GM18505 (cell line): ENCODE measurements at regions not wholly inside any gene's neighbourhood (a gene's known extent, or its start where the extent isn't known, plus 50 kb on each side); places are given as distances from the start of the nearest gene placed in this dataset.

Experiments used
- ATAC-seq: cut with Tn5 transposase; IDR thresholded peaks from one replicate; pipeline ENCODE4 v1.9.1; 2021; ENCODE audit not compliant: unreplicated experiment
- POLR2A ChIP-seq: IDR thresholded peaks from 4 replicates; pipeline ENCODE4 v1.6.1; 2011; ENCODE audit warnings: borderline replicate concordance; ENCODE audit not compliant: insufficient read depth, insufficient read length; ENCODE audit errors: extremely low read depth

- no peak for TF ChIP-seq POLR2A
- ATAC-seq: no peak
Measured at GRCh38 chr17:79325709-79326430, 251.2 kb downstream of the ENGASE start.

- no peak for ATAC-seq
- no peak for TF ChIP-seq POLR2A
Measured at GRCh38 chr17:79324194-79324593, 249.6 kb downstream of the ENGASE start.

- ATAC-seq: no peak
- TF ChIP-seq POLR2A: no peak
Measured at GRCh38 chr17:79323566-79323965, 248.9 kb downstream of the ENGASE start.

- no peak for TF ChIP-seq POLR2A
- ATAC-seq: no peak
Measured at GRCh38 chr17:79322211-79323123, 247.8 kb downstream of the ENGASE start.

GRCh38 chr17:79320331-79320730 lies 245.7 kb downstream of the ENGASE start:
- TF ChIP-seq POLR2A: no peak
- ATAC-seq: no peak

GRCh38 chr17:79317916-79318315 lies 243.3 kb downstream of the ENGASE start:
- no peak for ATAC-seq
- no peak for TF ChIP-seq POLR2A

- no peak for ATAC-seq
- no peak for TF ChIP-seq POLR2A
Measured at GRCh38 chr17:79316805-79317204, 242.2 kb downstream of the ENGASE start.

GRCh38 chr17:79315358-79316105 lies 240.9 kb downstream of the ENGASE start:
- ATAC-seq: no peak
- no peak for TF ChIP-seq POLR2A

- TF ChIP-seq POLR2A: no peak
- no peak for ATAC-seq
Measured at GRCh38 chr17:79314617-79315357, 240.2 kb downstream of the ENGASE start.

GRCh38 chr17:79311373-79311772 lies 236.7 kb downstream of the ENGASE start:
- no peak for TF ChIP-seq POLR2A
- no peak for ATAC-seq

GRCh38 chr17:79306424-79307318 lies 232.0 kb downstream of the ENGASE start:
- no peak for TF ChIP-seq POLR2A
- no peak for ATAC-seq

- no peak for TF ChIP-seq POLR2A
- no peak for ATAC-seq
Measured at GRCh38 chr17:79305768-79306423, 231.3 kb downstream of the ENGASE start.

- no peak for TF ChIP-seq POLR2A
- no peak for ATAC-seq
Measured at GRCh38 chr17:79305376-79305767, 230.7 kb downstream of the ENGASE start.
